ENCODE measurements at regions not wholly inside any gene's neighbourhood (a gene's known extent, or its start where the extent isn't known, plus 50 kb on each side); places are given as distances from the start of the nearest gene placed in this dataset.

GRCh38 chr10:58982470-58983239 lies 193.8 kb upstream of the PHYHIPL start:
- dilution Hi-C loops (cut with HindIII; ENCODE audit: low sequenced_read_pairs, unreplicated experiment), result no loop called here
- POLR2A ChIA-PET (ENCODE audit: unreplicated experiment), result no interaction called here
- H2AFZ ChIP-seq (replicated peaks; ENCODE audit: low read length, poor library complexity), result no peak overlapping the region

More at GRCh38 chr10:58982470-58983239, 193.8 kb upstream of the PHYHIPL start:
- H3K9me1 ChIP-seq (ENCODE audit: insufficient read depth, low read length), result no peaks in the 10 kb centered on the region
- H3K4me3 ChIP-seq (ENCODE audit: insufficient read depth, low read depth, low read length), result no peak overlapping the region
- no peak for TF ChIP-seq RAD21 (IDR thresholded peaks at IDR 0.05; ENCODE audit: low read length)
- no peak for TF ChIP-seq USF2 (IDR thresholded peaks at IDR 0.05; ENCODE audit: low read depth, low read length)
- in situ Hi-C loops (cut with MboI; ENCODE audit: low sequenced_read_pairs), result no loop called here
- CTCF ChIA-PET, result no interaction called here
- no peaks in the 10 kb centered on the region for H3K4me1 ChIP-seq (ENCODE audit: control insufficient read depth, insufficient read depth, low read length)
- H2AK5ac ChIP-seq (ENCODE audit: low read depth, low read length), result no peak overlapping the region
- no peak overlapping the region for H2BK20ac ChIP-seq (ENCODE audit: low read depth, low read length)
- H3K27ac ChIP-seq (ENCODE audit: insufficient read depth, low read length), result no peak overlapping the region
- no peak overlapping the region for H3K14ac ChIP-seq (replicated peaks; ENCODE audit: low read depth, low read length)
- H3K18ac ChIP-seq (ENCODE audit: low read depth, low read length), result no peak overlapping the region
- no peaks in the 10 kb centered on the region for H3K9me3 ChIP-seq (ENCODE audit: control insufficient read depth, insufficient read depth, low read length)
- DNase-seq, result no peak
- H4K91ac ChIP-seq (ENCODE audit: insufficient read depth, low read depth, low read length), result no peak overlapping the region
- no peak overlapping the region for H4K5ac ChIP-seq (ENCODE audit: low read depth, low read length)
- no peak overlapping the region for H3K4me2 ChIP-seq (ENCODE audit: low read depth, low read length)
- no TSS peak for BruUV-seq (replicated peaks)
- no peaks in the 10 kb centered on the region for H3K79me1 ChIP-seq (ENCODE audit: low read depth in 1 of 2, low read length in 2 of 2)
- no CpG with 5 or more reads among the region's 3 CpGs for WGBS, 2 experiments (ENCODE audit: extremely low coverage in 2 of 2, insufficient read length in 1 of 2)
- H4K20me1 ChIP-seq (ENCODE audit: insufficient read depth, low read length), result no peaks in the 10 kb centered on the region
- H3K23ac ChIP-seq (ENCODE audit: low read depth, low read length), result no peak overlapping the region
- no peak for ATAC-seq (ENCODE audit: low read depth)
- H3K4ac ChIP-seq (ENCODE audit: low read depth, low read length), result no peak overlapping the region
- H2BK15ac ChIP-seq (ENCODE audit: low read depth, low read length), result no peak overlapping the region
- H3K27me3 ChIP-seq (ENCODE audit: control insufficient read depth, insufficient read depth, low read length), result peaks cover 5% of the 10 kb centered on the region
- no peak overlapping the region for H2BK5ac ChIP-seq (ENCODE audit: low read depth, low read length, poor library complexity, severe bottlenecking)
- H2BK120ac ChIP-seq (ENCODE audit: low read depth, low read length), result no peak overlapping the region
- H2AK9ac ChIP-seq (replicated peaks; ENCODE audit: low read depth, low read length, poor library complexity), result no peak overlapping the region
- no peak overlapping the region for H3K9ac ChIP-seq (ENCODE audit: low read depth, low read length)
- no peaks in the 10 kb centered on the region for H3K36me3 ChIP-seq (ENCODE audit: control insufficient read depth, insufficient read depth, low read length)
- H3K56ac ChIP-seq (ENCODE audit: extremely low read depth, insufficient read depth, low read length), result no peak overlapping the region
- H4K8ac ChIP-seq (ENCODE audit: low read depth in 2 of 2, low read length in 2 of 2), result no peak overlapping the region
- intact Hi-C loops (cut with micrococcal nuclease), result no loop called here
